ENCODE measurements at regions not wholly inside any gene's neighbourhood (a gene's known extent, or its start where the extent isn't known, plus 50 kb on each side); places are given as distances from the start of the nearest gene placed in this dataset.

DNA sequence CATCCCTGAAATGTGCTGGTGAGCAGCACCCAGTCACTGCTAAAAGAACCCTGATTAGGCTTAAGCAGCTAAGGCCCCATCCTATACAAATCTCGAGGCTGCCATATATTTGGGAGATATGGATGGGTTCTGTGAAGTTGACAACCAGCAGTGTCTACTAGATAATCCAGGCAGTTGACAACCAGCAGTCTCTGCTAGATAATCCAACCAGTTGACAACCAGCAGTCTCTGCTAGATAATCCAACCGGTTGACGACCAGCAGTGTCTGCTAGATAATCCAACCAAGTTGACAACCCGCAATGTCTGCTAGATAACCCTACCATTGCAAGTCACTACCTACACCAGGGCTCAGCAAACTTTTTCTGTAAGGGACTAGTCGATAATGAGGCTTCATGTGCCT lies 58.3 kb upstream of the KDM7A start:
- TF ChIP-seq, protein P1, sequence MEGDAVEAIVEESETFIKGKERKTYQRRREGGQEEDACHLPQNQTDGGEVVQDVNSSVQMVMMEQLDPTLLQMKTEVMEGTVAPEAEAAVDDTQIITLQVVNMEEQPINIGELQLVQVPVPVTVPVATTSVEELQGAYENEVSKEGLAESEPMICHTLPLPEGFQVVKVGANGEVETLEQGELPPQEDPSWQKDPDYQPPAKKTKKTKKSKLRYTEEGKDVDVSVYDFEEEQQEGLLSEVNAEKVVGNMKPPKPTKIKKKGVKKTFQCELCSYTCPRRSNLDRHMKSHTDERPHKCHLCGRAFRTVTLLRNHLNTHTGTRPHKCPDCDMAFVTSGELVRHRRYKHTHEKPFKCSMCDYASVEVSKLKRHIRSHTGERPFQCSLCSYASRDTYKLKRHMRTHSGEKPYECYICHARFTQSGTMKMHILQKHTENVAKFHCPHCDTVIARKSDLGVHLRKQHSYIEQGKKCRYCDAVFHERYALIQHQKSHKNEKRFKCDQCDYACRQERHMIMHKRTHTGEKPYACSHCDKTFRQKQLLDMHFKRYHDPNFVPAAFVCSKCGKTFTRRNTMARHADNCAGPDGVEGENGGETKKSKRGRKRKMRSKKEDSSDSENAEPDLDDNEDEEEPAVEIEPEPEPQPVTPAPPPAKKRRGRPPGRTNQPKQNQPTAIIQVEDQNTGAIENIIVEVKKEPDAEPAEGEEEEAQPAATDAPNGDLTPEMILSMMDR (conservative IDR thresholded peaks at IDR 0.05; ENCODE audit: low read length): no peak
- no peak for TF ChIP-seq EZH2phosphoT487 (IDR thresholded peaks at IDR 0.05; ENCODE audit: borderline replicate concordance)
